ENCODE measurements at regions not wholly inside any gene's neighbourhood (a gene's known extent, or its start where the extent isn't known, plus 50 kb on each side); places are given as distances from the start of the nearest gene placed in this dataset.
A peak's percentile ranks its signal among the peaks of the same experiment; 100 is the strongest.

GRCh38 chrX:129015381-129015780, 507.9 kb downstream of the SMARCA1 start:
- WGBS, 2 donors (ENCODE audit: extremely low coverage in 2 of 2, insufficient read length in 2 of 2, insufficient replicate concordance in 1 of 2): no CpG with 5 or more reads among the region's 1 CpG
- Histone ChIP-seq H3K9me3 (replicated peaks in 1 of 2; ENCODE audit: control insufficient read depth in 2 of 2, insufficient read depth in 1 of 2, low read depth in 1 of 2, low read length in 2 of 2) (no peaks in the 10 kb centered on the region), H3K27me3 (ENCODE audit: control insufficient read depth in 3 of 3, insufficient read depth in 3 of 3, low read depth in 1 of 3, low read length in 3 of 3) (no peaks in the 10 kb centered on the region), H2BK12ac (ENCODE audit: low read length) (no peak overlapping the region), H3K4ac (ENCODE audit: low read length) (no peak overlapping the region), H3K14ac (ENCODE audit: low read length) (no peak overlapping the region), H3K4me2 (ENCODE audit: insufficient read depth, low read length, poor library complexity, severe bottlenecking) (no peak overlapping the region), H3K23ac (ENCODE audit: low read depth, low read length, poor library complexity) (no peak overlapping the region), H3K36me3 (replicated peaks in 1 of 2; ENCODE audit: control insufficient read depth in 2 of 2, insufficient read depth in 2 of 2, low read length in 2 of 2) (no peaks in the 10 kb centered on the region), H3K9ac (ENCODE audit: low read depth, low read length, poor library complexity) (no peak overlapping the region), H3K79me1 (ENCODE audit: low read depth, low read length) (no peaks in the 10 kb centered on the region), H2AK5ac (ENCODE audit: low read depth, low read length) (no peak overlapping the region), H2BK15ac (ENCODE audit: low read length) (no peak overlapping the region), H4K8ac (ENCODE audit: low read depth, low read length) (no peak overlapping the region), H2BK5ac (ENCODE audit: low read length) (no peak overlapping the region), H2AFZ (ENCODE audit: low read length) (no peak overlapping the region), H3K27ac (replicated peaks; ENCODE audit: low read length) (peak overlapping the region; percentile 72), H2BK120ac (ENCODE audit: low read depth, low read length) (no peak overlapping the region), H3K4me1 (ENCODE audit: control insufficient read depth in 2 of 2, insufficient read depth in 1 of 2, low read depth in 1 of 2, low read length in 2 of 2) (peaks cover 8 to 9% of the 10 kb centered on the region in 2 donors), H3K18ac (ENCODE audit: low read length) (no peak overlapping the region), H4K91ac (ENCODE audit: low read depth, low read length, poor library complexity) (no peak overlapping the region), H3K4me3 (ENCODE audit: low read length in 2 of 2) (no peak overlapping the region)
- no peak for DNase-seq (ENCODE audit: low spot score)

GRCh38 chrX:129013574-129013973, 509.7 kb downstream of the SMARCA1 start:
- H2AFZ ChIP-seq (ENCODE audit: low read length): no peak overlapping the region
- H3K23ac ChIP-seq (ENCODE audit: low read depth, low read length, poor library complexity): no peak overlapping the region
- H3K4me1 ChIP-seq (ENCODE audit: control insufficient read depth in 2 of 2, insufficient read depth in 1 of 2, low read depth in 1 of 2, low read length in 2 of 2): peaks cover 8 to 9% of the 10 kb centered on the region in 2 donors
- H3K4me3 ChIP-seq (ENCODE audit: low read length in 2 of 2): no peak overlapping the region
- no peaks in the 10 kb centered on the region for H3K79me1 ChIP-seq (ENCODE audit: low read depth, low read length)
- H4K8ac ChIP-seq (ENCODE audit: low read depth, low read length): no peak overlapping the region
- H3K4me2 ChIP-seq (ENCODE audit: insufficient read depth, low read length, poor library complexity, severe bottlenecking): no peak overlapping the region
- H3K9me3 ChIP-seq (replicated peaks in 1 of 2; ENCODE audit: control insufficient read depth in 2 of 2, insufficient read depth in 1 of 2, low read depth in 1 of 2, low read length in 2 of 2): no peaks in the 10 kb centered on the region
- no peak overlapping the region for H2BK5ac ChIP-seq (ENCODE audit: low read length)
- no peak overlapping the region for H4K91ac ChIP-seq (ENCODE audit: low read depth, low read length, poor library complexity)
- DNase-seq (ENCODE audit: low spot score): no peak
- H3K27ac ChIP-seq (replicated peaks; ENCODE audit: low read length): no peak overlapping the region
- H2BK12ac ChIP-seq (ENCODE audit: low read length): no peak overlapping the region
- H3K14ac ChIP-seq (ENCODE audit: low read length): no peak overlapping the region
- no peaks in the 10 kb centered on the region for H3K36me3 ChIP-seq (replicated peaks in 1 of 2; ENCODE audit: control insufficient read depth in 2 of 2, insufficient read depth in 2 of 2, low read length in 2 of 2)
- H3K4ac ChIP-seq (ENCODE audit: low read length): no peak overlapping the region
- no peak overlapping the region for H2BK120ac ChIP-seq (ENCODE audit: low read depth, low read length)
- no peak overlapping the region for H3K9ac ChIP-seq (ENCODE audit: low read depth, low read length, poor library complexity)
- no CpG with 5 or more reads among the region's 3 CpGs for WGBS, 2 donors (ENCODE audit: extremely low coverage in 2 of 2, insufficient read length in 2 of 2, insufficient replicate concordance in 1 of 2)
- H3K18ac ChIP-seq (ENCODE audit: low read length): no peak overlapping the region
- H3K27me3 ChIP-seq (ENCODE audit: control insufficient read depth in 3 of 3, insufficient read depth in 3 of 3, low read depth in 1 of 3, low read length in 3 of 3): no peaks in the 10 kb centered on the region
- no peak overlapping the region for H2AK5ac ChIP-seq (ENCODE audit: low read depth, low read length)
- H2BK15ac ChIP-seq (ENCODE audit: low read length): no peak overlapping the region

GRCh38 chrX:129007631-129008030, 515.7 kb downstream of the SMARCA1 start:
- Histone ChIP-seq H3K27me3 (ENCODE audit: control insufficient read depth in 3 of 3, insufficient read depth in 3 of 3, low read depth in 1 of 3, low read length in 3 of 3) (no peaks in the 10 kb centered on the region), H3K4me1 (ENCODE audit: control insufficient read depth in 2 of 2, insufficient read depth in 1 of 2, low read depth in 1 of 2, low read length in 2 of 2) (peaks cover 0 to 8% of the 10 kb centered on the region in 2 donors), H3K4me3 (ENCODE audit: low read length in 2 of 2) (no peak overlapping the region), H2BK15ac (ENCODE audit: low read length) (no peak overlapping the region), H3K23ac (ENCODE audit: low read depth, low read length, poor library complexity) (no peak overlapping the region), H3K18ac (ENCODE audit: low read length) (no peak overlapping the region), H3K4me2 (ENCODE audit: insufficient read depth, low read length, poor library complexity, severe bottlenecking) (no peak overlapping the region), H3K9ac (ENCODE audit: low read depth, low read length, poor library complexity) (no peak overlapping the region), H4K8ac (ENCODE audit: low read depth, low read length) (no peak overlapping the region), H4K91ac (ENCODE audit: low read depth, low read length, poor library complexity) (no peak overlapping the region), H2BK12ac (ENCODE audit: low read length) (no peak overlapping the region), H2AFZ (ENCODE audit: low read length) (no peak overlapping the region), H3K27ac (replicated peaks; ENCODE audit: low read length) (no peak overlapping the region), H2BK5ac (ENCODE audit: low read length) (no peak overlapping the region), H2BK120ac (ENCODE audit: low read depth, low read length) (no peak overlapping the region), H3K9me3 (replicated peaks in 1 of 2; ENCODE audit: control insufficient read depth in 2 of 2, insufficient read depth in 1 of 2, low read depth in 1 of 2, low read length in 2 of 2) (no peaks in the 10 kb centered on the region), H3K36me3 (replicated peaks in 1 of 2; ENCODE audit: control insufficient read depth in 2 of 2, insufficient read depth in 2 of 2, low read length in 2 of 2) (no peaks in the 10 kb centered on the region), H3K4ac (ENCODE audit: low read length) (no peak overlapping the region), H3K14ac (ENCODE audit: low read length) (no peak overlapping the region), H3K79me1 (ENCODE audit: low read depth, low read length) (no peaks in the 10 kb centered on the region), H2AK5ac (ENCODE audit: low read depth, low read length) (no peak overlapping the region)
- no CpG with 5 or more reads among the region's 3 CpGs for WGBS, 2 donors (ENCODE audit: extremely low coverage in 2 of 2, insufficient read length in 2 of 2, insufficient replicate concordance in 1 of 2)
- no peak for DNase-seq (ENCODE audit: low spot score)

DNA sequence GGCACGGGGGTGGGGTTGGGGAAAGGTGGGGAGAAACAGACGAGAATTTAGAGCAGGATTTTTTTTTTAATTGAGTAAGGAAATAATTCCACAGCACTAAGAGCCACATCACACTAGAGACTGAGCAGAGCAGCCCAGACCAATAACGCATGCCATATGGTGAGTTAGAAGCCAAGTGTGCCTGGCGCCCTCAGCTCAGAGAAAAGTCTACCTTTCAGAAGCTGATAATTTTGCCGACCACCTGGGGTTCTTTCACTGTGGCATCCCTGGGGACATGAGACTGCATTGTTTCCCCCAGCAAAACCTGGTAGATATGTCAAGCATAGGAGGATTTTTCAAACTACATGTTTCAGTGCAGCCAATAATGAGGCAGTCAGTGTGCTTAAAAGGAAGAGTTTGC, 516.8 kb downstream of the SMARCA1 start:
- Histone ChIP-seq H2AFZ (ENCODE audit: low read length) (no peak overlapping the region), H3K4ac (ENCODE audit: low read length) (no peak overlapping the region), H2BK5ac (ENCODE audit: low read length) (no peak overlapping the region), H2BK12ac (ENCODE audit: low read length) (no peak overlapping the region), H3K27ac (replicated peaks; ENCODE audit: low read length) (peak overlapping the region; percentile 43), H2BK15ac (ENCODE audit: low read length) (no peak overlapping the region), H3K14ac (ENCODE audit: low read length) (no peak overlapping the region), H3K9ac (ENCODE audit: low read depth, low read length, poor library complexity) (no peak overlapping the region), H3K36me3 (replicated peaks in 1 of 2; ENCODE audit: control insufficient read depth in 2 of 2, insufficient read depth in 2 of 2, low read length in 2 of 2) (no peaks in the 10 kb centered on the region), H3K79me1 (ENCODE audit: low read depth, low read length) (no peaks in the 10 kb centered on the region), H2AK5ac (ENCODE audit: low read depth, low read length) (no peak overlapping the region), H3K18ac (ENCODE audit: low read length) (no peak overlapping the region), H3K27me3 (ENCODE audit: control insufficient read depth in 3 of 3, insufficient read depth in 3 of 3, low read depth in 1 of 3, low read length in 3 of 3) (no peaks in the 10 kb centered on the region), H4K8ac (ENCODE audit: low read depth, low read length) (no peak overlapping the region), H2BK120ac (ENCODE audit: low read depth, low read length) (no peak overlapping the region), H3K4me2 (ENCODE audit: insufficient read depth, low read length, poor library complexity, severe bottlenecking) (no peak overlapping the region), H3K4me3 (ENCODE audit: low read length in 2 of 2) (no peak overlapping the region), H3K4me1 (ENCODE audit: control insufficient read depth in 2 of 2, insufficient read depth in 1 of 2, low read depth in 1 of 2, low read length in 2 of 2) (peaks cover 0 to 8% of the 10 kb centered on the region in 2 donors), H3K9me3 (replicated peaks in 1 of 2; ENCODE audit: control insufficient read depth in 2 of 2, insufficient read depth in 1 of 2, low read depth in 1 of 2, low read length in 2 of 2) (no peaks in the 10 kb centered on the region), H3K23ac (ENCODE audit: low read depth, low read length, poor library complexity) (no peak overlapping the region), H4K91ac (ENCODE audit: low read depth, low read length, poor library complexity) (no peak overlapping the region)
- WGBS, 2 donors (ENCODE audit: extremely low coverage in 2 of 2, insufficient read length in 2 of 2, insufficient replicate concordance in 1 of 2): no CpG with 5 or more reads among the region's 5 CpGs
- DNase-seq (ENCODE audit: low spot score): no peak
